Hepatocyte (in vitro differentiated cells): ENCODE measurements at regions not wholly inside any gene's neighbourhood (a gene's known extent, or its start where the extent isn't known, plus 50 kb on each side); places are given as distances from the start of the nearest gene placed in this dataset.

ENCODE experiments used
- CTCF ChIP-seq: fragments of 200-600 bp; sonication (generic); IDR thresholded peaks from 2 replicates; pipeline ENCODE4 v1.5.1; 2016; ENCODE audit warnings: antibody characterized with exemption, mild to moderate bottlenecking; ENCODE audit not compliant: poor library complexity
- EZH2 ChIP-seq: fragments of 200-600 bp; sonication (generic); IDR thresholded peaks from 2 replicates; pipeline ENCODE4 v1.6.1; 2016; ENCODE audit warnings: antibody characterized with exemption, mild to moderate bottlenecking, borderline replicate concordance
- EZH2phosphoT487 ChIP-seq: fragments of 200-600 bp; sonication (generic); IDR thresholded peaks from one replicate; pipeline ENCODE4 v1.6.1; 2018; ENCODE audit warnings: antibody characterized with exemption, mild to moderate bottlenecking, low read depth, moderate library complexity; ENCODE audit not compliant: unreplicated experiment, severe bottlenecking

- TF ChIP-seq EZH2, result no peak
- TF ChIP-seq CTCF, result no peak
- no peak for TF ChIP-seq EZH2phosphoT487
These were observed 414.4 kb upstream of the ACVR2A start for GRCh38 chr2:147430408-147430807.
